ENCODE measurements at regions not wholly inside any gene's neighbourhood (a gene's known extent, or its start where the extent isn't known, plus 50 kb on each side); places are given as distances from the start of the nearest gene placed in this dataset.

DNA sequence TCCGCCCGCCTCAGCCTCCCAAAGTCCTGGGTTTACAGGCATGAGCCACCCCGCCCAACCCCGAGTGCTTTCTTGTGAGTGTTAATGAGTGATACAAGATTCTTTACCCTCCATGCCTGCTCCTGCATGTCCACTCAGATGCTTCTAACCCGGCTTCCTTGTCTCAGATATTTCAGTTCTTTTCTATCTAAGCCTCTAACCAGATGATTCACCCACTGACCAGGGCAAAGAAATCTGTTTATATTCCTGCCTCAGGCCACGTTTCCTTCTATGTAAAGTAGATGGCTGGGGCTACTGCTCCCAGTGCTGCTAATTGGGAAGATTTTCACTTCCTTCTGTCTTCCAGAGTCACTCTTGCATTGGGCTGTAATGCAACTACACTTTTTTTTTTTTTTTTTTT, 395.1 kb upstream of the ANKRD30A start:
- H3K27me3 Mint-ChIP-seq (ENCODE audit: low read depth, unreplicated experiment): no peaks in the 10 kb centered on the region
- TF ChIP-seq, protein P1, sequence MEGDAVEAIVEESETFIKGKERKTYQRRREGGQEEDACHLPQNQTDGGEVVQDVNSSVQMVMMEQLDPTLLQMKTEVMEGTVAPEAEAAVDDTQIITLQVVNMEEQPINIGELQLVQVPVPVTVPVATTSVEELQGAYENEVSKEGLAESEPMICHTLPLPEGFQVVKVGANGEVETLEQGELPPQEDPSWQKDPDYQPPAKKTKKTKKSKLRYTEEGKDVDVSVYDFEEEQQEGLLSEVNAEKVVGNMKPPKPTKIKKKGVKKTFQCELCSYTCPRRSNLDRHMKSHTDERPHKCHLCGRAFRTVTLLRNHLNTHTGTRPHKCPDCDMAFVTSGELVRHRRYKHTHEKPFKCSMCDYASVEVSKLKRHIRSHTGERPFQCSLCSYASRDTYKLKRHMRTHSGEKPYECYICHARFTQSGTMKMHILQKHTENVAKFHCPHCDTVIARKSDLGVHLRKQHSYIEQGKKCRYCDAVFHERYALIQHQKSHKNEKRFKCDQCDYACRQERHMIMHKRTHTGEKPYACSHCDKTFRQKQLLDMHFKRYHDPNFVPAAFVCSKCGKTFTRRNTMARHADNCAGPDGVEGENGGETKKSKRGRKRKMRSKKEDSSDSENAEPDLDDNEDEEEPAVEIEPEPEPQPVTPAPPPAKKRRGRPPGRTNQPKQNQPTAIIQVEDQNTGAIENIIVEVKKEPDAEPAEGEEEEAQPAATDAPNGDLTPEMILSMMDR (IDR thresholded peaks at IDR 0.05; ENCODE audit: insufficient read depth, low read depth, low read length): no peak
- no peak for TF ChIP-seq EZH2 (IDR thresholded peaks at IDR 0.05; ENCODE audit: insufficient read depth, low read length)
- H3K9me3 Mint-ChIP-seq (ENCODE audit: unreplicated experiment): peaks cover 2% of the 10 kb centered on the region
- no peak overlapping the region for H3K4me3 Mint-ChIP-seq (ENCODE audit: unreplicated experiment)
- Histone ChIP-seq H3K36me3 (ENCODE audit: insufficient read depth, low read length) (no peaks in the 10 kb centered on the region), H2AFZ (ENCODE audit: low read depth, low read length) (no peak overlapping the region), H3K9me3 (ENCODE audit: insufficient read depth, low read depth, low read length) (no peaks in the 10 kb centered on the region), H3K9ac (ENCODE audit: low read length) (no peak overlapping the region), H3K27me3 (ENCODE audit: insufficient read depth, low read length) (no peaks in the 10 kb centered on the region), H3K4me3 (ENCODE audit: insufficient read depth, low read depth, low read length) (no peak overlapping the region), H3K4me2 (ENCODE audit: low read length) (no peak overlapping the region), H3K79me2 (ENCODE audit: insufficient read depth, low read length) (no peaks in the 10 kb centered on the region), H3K27ac (ENCODE audit: low read depth, low read length) (no peak overlapping the region), H4K20me1 (ENCODE audit: insufficient read depth, low read length) (no peaks in the 10 kb centered on the region), H3K4me1 (ENCODE audit: insufficient read depth, low read length) (peaks cover 9% of the 10 kb centered on the region)
- peaks cover 8% of the 10 kb centered on the region for H3K4me1 Mint-ChIP-seq (ENCODE audit: low read depth, unreplicated experiment)
- no peaks in the 10 kb centered on the region for H3K36me3 Mint-ChIP-seq (ENCODE audit: low read depth, unreplicated experiment)
- DNase-seq (ENCODE audit: low read depth) (no peak), FAIRE-seq (no peak)
- H3K27ac Mint-ChIP-seq (ENCODE audit: unreplicated experiment): no peak overlapping the region

DNA sequence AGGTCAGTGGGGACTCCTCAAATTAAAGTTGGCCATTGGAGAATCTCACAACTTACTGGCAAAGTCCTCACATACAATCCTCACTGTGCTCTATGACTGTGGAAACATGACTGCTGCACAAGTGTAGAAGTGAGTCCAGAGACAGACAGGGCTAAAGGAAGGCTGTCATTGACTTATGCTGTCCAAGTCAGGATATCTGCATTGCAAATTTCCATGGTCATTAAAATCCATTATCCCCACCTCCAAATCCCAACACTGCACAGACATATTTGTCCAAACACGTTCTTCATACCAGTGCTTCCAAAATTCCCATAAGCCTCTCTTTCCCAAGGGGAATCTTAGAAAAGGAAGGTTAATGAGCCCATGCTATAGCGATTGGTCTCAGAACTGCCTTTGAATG, 396.8 kb upstream of the ANKRD30A start:
- Mint-ChIP-seq H3K4me1 (ENCODE audit: low read depth, unreplicated experiment) (peaks cover 11% of the 10 kb centered on the region), H3K4me3 (ENCODE audit: unreplicated experiment) (no peak overlapping the region), H3K27ac (ENCODE audit: unreplicated experiment) (no peak overlapping the region), H3K27me3 (ENCODE audit: low read depth, unreplicated experiment) (no peaks in the 10 kb centered on the region), H3K36me3 (ENCODE audit: low read depth, unreplicated experiment) (no peaks in the 10 kb centered on the region), H3K9me3 (ENCODE audit: unreplicated experiment) (peaks cover under 1% of the 10 kb centered on the region)
- Histone ChIP-seq H4K20me1 (ENCODE audit: insufficient read depth, low read length) (no peaks in the 10 kb centered on the region), H3K9ac (ENCODE audit: low read length) (no peak overlapping the region), H3K9me3 (ENCODE audit: insufficient read depth, low read depth, low read length) (no peaks in the 10 kb centered on the region), H3K79me2 (ENCODE audit: insufficient read depth, low read length) (no peaks in the 10 kb centered on the region), H3K27ac (ENCODE audit: low read depth, low read length) (no peak overlapping the region), H3K36me3 (ENCODE audit: insufficient read depth, low read length) (no peaks in the 10 kb centered on the region), H2AFZ (ENCODE audit: low read depth, low read length) (no peak overlapping the region), H3K4me2 (ENCODE audit: low read length) (no peak overlapping the region), H3K4me1 (ENCODE audit: insufficient read depth, low read length) (peaks cover 12% of the 10 kb centered on the region), H3K4me3 (ENCODE audit: insufficient read depth, low read depth, low read length) (no peak overlapping the region), H3K27me3 (ENCODE audit: insufficient read depth, low read length) (no peaks in the 10 kb centered on the region)
- DNase-seq (ENCODE audit: low read depth) (no peak), FAIRE-seq (peak; percentile 20)
- no peak for TF ChIP-seq EZH2 (IDR thresholded peaks at IDR 0.05; ENCODE audit: insufficient read depth, low read length)
- TF ChIP-seq, protein P1 (IDR thresholded peaks at IDR 0.05; ENCODE audit: insufficient read depth, low read depth, low read length): no peak

DNA sequence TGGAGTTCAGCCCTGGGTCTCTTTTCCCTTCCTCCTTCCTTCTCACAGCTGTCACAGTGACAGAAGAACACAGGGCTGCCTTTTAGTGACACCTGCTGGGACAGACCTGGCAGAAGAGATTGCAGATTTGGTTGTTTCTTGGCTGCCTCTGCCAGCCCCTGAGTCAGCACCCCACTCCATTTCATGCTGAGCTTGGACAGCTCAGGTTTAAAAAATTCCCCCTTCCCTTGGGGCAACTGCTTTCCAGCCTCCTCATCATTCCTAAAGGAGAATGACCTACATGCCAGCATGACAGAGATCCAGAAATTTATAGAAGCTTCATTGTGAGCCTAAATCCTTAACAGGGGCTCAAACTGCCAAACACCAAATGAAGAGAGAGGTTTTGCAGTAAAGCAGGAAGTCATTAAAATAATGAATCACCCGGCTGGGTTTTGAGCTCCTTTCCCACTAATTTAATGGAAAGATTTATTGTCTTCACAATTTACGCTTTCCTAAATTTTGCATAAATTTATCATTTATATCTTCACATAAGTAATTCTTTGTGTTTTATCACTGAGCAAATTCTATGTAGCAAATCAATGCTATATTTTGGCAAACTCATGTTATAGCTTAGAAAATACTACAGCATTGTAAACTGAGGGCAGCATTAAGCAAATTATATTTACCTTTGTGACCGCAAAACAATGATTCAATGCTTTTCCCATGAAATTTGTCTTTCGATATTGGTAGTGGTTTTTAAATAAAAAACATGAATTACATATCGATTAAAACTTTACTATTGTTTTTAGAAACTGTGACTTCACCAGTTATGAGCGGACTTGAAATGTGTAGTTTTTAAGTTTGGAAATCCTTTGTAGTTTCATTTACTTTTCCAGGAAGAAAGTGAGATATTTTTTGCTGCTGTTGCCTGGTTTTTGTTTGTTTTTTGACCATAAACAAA, 399.5 kb upstream of the ANKRD30A start:
- H3K4me3 Mint-ChIP-seq (ENCODE audit: unreplicated experiment): no peak overlapping the region
- Histone ChIP-seq H2AFZ (ENCODE audit: low read depth, low read length) (no peak overlapping the region), H3K4me3 (ENCODE audit: insufficient read depth, low read depth, low read length) (no peak overlapping the region), H3K4me2 (ENCODE audit: low read length) (peak overlapping the region; percentile 46), H4K20me1 (ENCODE audit: insufficient read depth, low read length) (no peaks in the 10 kb centered on the region), H3K27me3 (ENCODE audit: insufficient read depth, low read length) (no peaks in the 10 kb centered on the region), H3K36me3 (ENCODE audit: insufficient read depth, low read length) (no peaks in the 10 kb centered on the region), H3K9ac (ENCODE audit: low read length) (no peak overlapping the region), H3K79me2 (ENCODE audit: insufficient read depth, low read length) (no peaks in the 10 kb centered on the region), H3K4me1 (ENCODE audit: insufficient read depth, low read length) (peaks cover 12% of the 10 kb centered on the region), H3K9me3 (ENCODE audit: insufficient read depth, low read depth, low read length) (no peaks in the 10 kb centered on the region), H3K27ac (ENCODE audit: low read depth, low read length) (peak overlapping the region; percentile 15)
- DNase-seq (ENCODE audit: low read depth) (peak; percentile 73), FAIRE-seq (peak; percentile 90)
- H3K27ac Mint-ChIP-seq (ENCODE audit: unreplicated experiment): peak overlapping the region; percentile 6
- H3K9me3 Mint-ChIP-seq (ENCODE audit: unreplicated experiment): no peaks in the 10 kb centered on the region
- no peaks in the 10 kb centered on the region for H3K27me3 Mint-ChIP-seq (ENCODE audit: low read depth, unreplicated experiment)
- no peaks in the 10 kb centered on the region for H3K36me3 Mint-ChIP-seq (ENCODE audit: low read depth, unreplicated experiment)
- H3K4me1 Mint-ChIP-seq (ENCODE audit: low read depth, unreplicated experiment): peaks cover 11% of the 10 kb centered on the region
- TF ChIP-seq EZH2 (IDR thresholded peaks at IDR 0.05; ENCODE audit: insufficient read depth, low read length): no peak
- TF ChIP-seq, protein P1 (IDR thresholded peaks at IDR 0.05; ENCODE audit: insufficient read depth, low read depth, low read length): peak; percentile 35

All from astrocyte (in vitro differentiated cells and primary cell).